NCI-H1105 treated with DMSO at 0.1 percent for 48 hours (cell line): ENCODE measurements at regions not wholly inside any gene's neighbourhood (a gene's known extent, or its start where the extent isn't known, plus 50 kb on each side); places are given as distances from the start of the nearest gene placed in this dataset.

Experiments
- DNase-seq: peaks from one replicate; lab custom pipeline; 2025; lab: John Stamatoyannopoulos, UW

- DNase-seq = no peak
Measured at GRCh38 chr17:70871180-70871818, 702.0 kb downstream of the KCNJ2 start.

DNA sequence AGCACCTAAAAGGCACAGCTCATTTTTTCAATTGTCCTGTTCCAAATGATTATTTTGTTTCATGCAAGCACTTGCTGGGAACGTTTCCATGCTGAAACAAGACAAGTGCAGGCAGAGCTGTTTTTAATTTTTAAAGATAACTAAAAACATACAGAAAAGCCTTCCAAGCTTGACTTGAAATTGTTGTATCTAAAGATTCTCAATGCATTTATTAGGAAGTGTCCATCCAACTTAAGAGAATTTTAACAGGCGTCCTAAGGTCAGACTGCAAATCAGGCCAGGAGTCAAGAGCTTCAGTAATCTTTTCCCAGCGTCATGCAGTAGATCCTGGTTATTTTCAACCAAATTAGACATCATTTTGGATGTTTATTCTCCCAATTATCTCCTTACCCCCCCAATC, 702.8 kb downstream of the KCNJ2 start:
- DNase-seq = no peak

DNA sequence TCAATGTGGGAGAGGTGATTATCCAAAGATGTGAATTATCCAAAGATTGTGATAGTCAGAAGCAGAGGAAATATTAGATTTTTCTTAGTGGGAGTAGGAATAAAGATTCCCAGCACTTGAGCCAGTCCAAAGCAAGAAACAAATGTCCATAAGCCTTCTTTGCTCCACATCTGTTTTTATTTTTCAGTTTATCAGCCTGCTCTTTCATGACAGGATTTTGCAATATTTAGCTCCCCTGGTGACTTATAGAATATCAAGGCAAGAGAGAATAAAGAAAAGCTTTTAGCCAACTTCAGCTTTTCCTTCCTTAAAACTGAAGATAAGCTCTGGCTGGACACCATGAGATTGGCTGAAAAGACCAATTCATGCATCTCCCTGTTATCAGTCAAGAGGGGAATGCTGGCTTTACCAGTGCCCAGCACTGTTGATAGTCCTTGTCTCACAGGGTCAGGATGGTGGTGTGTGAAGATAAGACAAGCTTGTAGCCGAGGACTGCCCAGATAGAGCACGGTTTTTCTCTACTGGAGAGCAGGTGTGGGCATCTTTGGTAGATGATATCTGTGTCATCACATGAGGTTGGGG, 706.5 kb downstream of the KCNJ2 start:
- no peak for DNase-seq

DNA sequence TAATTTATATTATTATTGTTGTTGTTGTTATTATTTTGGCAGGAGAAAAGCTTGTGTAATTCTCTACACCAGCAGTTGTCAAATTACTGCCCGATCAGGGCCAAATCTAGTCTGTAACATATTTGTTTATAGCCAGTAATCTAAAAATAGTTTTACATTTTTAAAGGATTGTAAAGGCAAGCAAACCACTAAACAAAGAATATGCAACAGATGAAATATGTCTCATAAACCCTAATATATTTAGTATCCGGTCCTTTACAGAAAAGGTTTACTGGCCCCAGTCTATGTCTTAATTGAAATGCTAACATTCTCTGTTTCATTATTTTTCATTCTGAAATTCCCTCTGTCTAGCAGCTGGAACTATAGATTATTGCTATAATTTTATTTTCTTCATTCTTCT, 709.5 kb downstream of the KCNJ2 start:
- DNase-seq = no peak

DNA sequence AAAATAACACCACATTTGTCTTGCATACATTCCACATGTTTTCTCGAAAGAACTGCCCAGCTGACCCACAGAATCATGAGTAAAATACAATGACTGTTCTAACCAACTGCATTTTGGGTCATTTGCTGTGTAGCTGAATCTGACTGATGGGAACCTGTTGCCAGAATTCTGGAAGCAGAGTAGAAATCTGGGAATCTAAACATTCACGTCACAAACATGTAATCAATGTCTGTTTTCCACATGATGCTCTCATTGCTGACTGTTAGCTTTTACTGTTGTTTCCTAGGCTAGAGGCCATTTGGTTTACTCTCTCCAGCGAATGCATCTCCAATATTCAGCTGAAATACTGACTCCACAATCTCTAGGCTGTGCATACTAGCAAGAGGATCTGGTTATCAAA, 710.1 kb downstream of the KCNJ2 start:
- no peak for DNase-seq

GRCh38 chr17:70881093-70881492, 711.8 kb downstream of the KCNJ2 start:
- no peak for DNase-seq

DNA sequence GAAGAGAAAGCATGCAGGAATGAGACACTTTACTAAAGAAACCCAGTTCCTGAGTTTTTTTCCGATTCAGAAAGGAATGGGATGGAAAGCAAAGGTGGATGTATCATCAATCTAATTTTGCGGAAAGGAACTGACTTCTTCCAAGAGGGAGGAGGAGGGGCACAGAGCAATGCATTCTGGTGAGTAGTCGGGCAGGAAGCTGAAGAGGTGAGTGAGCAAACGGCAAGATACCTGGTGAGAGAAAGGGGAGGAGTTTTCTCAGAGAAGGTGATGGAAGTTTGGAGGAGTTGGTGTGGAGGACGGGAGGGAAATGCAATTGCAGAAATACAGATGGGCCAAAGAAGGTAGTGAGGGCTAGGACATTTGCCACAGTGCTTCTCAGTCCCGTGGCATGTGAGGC, 713.2 kb downstream of the KCNJ2 start:
- DNase-seq = no peak

DNA sequence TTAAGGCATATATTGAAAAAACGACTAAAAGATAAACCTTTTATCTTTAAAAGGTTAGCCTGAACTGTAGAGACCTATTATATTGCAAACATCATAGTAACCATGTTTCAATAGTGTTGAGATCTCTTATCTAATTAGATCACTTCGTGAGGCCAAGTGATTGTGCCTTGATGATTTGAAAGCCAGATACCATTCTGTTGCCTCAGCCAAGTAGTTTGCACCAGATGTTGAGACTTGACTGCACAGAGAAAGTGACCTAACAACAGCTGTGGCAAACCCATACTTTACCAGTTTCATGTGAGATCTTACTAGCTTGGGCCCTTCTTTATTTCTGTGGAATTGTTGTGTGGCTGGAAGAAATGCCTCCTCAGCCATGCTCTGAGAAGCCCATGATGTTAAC, 717.3 kb downstream of the KCNJ2 start:
- DNase-seq = no peak

DNA sequence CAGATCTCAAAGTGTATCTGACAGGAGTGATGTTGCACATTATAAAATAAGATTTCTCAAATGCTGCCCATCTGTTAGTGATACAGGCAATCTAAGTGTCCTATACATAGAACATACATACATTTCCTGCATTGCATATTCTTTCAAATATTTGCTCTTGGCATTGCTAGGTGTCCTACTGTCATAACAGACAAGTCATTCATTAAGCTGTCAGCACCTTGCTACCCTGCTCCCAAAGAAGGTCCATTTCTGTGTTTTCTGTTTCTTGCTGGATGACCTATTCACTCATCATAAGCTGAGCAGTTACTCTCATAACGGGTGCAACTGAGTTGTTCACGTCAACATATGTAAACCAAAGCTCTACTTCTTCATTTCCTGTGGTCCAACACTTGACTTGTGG, 719.0 kb downstream of the KCNJ2 start:
- DNase-seq = no peak

DNA sequence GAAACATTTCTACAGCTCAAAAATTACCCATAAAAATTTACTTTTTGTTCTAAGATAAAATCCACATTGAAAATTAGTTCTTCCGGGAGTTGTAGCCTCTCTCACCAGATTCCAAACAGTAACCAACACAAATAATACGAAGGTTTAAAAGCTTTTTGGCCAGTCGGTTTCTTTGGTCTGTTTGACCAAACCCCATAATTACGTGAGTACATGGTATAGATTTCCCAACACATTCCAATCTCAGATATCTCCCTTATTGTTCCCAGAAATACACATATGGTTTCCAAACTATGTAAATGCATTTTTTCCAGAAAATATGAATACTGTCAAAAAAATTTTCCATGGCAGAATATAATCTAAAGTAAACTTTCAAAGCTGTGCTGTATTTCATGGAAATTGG, 722.0 kb downstream of the KCNJ2 start:
- no peak for DNase-seq

DNA sequence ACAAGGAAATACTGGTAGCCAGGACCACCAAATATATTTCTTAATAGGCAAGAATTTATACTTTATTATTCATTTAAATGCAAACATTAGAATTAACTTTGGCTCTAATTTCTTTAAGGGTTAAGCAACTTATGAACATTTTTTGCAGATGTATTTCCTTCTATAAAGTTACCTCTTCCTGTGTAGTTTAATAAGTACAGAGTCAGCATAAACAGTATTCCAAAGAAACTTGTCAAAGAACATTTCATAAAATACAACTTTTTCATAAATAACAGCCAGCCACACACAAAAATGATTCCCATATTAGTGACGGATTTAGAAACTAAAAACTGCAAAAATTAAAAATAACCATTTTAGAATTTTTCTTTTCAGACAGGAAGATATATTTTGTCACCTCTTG, 723.2 kb downstream of the KCNJ2 start:
- DNase-seq = no peak

- DNase-seq = no peak
Measured at GRCh38 chr17:70896843-70897242, 727.5 kb downstream of the KCNJ2 start.

- DNase-seq = no peak
Measured at GRCh38 chr17:70897446-70897845, 728.1 kb downstream of the KCNJ2 start.

DNA sequence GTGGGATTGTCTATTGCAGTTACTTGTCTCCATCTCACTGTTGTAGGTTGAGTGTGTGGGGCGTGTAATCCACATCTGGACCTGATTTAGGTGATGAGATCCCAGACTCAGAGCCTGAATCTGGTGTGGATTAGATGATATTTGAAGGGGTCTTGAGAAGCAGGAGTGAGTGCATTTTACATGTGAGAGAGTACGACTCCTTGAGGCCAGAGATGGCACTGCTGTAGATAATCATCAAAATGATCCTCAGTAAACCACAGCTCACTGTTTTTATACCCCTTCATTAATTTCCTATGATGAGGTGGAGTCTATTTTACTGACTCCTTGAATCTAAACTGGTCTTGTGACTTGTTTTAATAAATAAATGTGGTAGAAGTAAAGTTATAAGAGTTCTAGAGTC, 732.5 kb downstream of the KCNJ2 start:
- DNase-seq = no peak

DNA sequence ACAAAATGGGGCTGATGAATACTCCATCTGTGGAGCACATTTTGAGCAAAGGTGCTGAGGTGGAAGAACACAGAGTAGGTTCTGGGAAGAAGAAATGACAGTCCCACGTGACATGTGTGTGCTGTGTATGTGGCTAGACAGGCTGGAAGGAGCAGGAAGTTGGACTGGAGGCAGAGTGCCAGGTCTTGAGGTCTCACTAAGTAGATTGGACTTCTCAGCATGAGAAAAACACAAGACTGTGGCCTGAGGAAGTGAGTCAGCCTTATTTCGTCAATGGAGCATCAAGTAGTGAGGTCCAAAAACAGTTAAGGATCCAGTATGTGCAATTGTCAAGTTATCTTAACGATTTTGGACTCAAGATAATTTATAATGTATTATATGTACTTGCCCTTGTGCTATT, 736.5 kb downstream of the KCNJ2 start:
- DNase-seq = no peak

GRCh38 chr17:70906808-70907207, 737.5 kb downstream of the KCNJ2 start:
- no peak for DNase-seq

- DNase-seq = no peak
Measured at GRCh38 chr17:70912716-70913485, 743.6 kb downstream of the KCNJ2 start.

- DNase-seq = no peak
Measured at GRCh38 chr17:70916469-70916868, 747.1 kb downstream of the KCNJ2 start.

DNA sequence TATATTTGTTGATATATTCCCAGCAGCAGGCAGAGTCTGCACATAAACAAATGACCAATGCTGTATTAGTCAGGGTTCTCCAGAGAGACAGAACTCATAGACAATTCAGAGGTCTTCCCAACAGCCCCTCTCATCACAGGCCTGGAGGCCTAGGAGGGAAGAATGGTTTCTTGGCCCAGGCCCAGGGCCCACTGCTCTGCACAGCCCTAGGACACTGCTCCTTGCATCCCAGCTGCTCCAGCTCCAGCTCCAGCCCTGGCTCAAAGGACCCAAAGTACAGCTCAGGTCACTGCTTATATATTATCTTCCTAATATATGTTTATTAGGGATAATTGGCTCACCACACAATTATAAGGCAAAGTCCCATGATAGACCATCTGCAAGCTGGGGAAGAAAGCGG, 749.9 kb downstream of the KCNJ2 start:
- no peak for DNase-seq

DNA sequence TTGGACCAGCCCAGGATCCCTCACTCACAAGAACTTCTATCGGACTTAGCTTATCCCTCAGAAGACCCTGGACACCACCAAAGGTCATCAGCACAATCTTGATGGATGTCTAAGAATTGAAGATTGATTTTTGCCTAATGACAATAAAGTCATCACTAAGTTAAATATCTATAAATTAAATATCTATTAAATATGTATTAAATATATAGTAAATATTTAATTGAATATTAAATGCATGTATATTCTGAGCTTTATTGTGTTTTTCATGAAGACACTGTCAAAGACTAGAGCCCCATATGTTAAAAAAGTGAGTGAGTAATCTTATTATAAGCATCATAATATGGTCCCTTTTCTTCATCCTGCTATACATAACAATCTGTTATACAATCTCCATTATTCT, 751.1 kb downstream of the KCNJ2 start:
- DNase-seq = no peak

DNA sequence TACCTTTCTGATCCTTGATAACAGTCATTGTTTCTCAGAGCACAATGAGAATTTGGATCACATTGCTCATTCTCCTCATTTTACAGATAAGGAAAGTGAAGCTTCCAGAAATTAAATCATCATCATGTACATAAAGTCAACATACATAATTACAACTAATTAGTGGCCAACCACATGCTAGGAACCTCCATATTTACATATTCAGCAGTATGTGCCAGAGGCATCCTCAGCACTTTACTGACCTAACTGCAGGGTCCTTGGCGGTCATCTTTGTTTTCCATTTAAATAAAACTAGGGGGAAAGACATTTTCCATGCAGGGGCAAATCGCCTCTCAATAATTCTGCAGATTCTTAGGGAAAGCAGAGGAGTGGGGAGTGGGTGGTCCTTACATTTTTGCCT, 752.9 kb downstream of the KCNJ2 start:
- DNase-seq = no peak

DNA sequence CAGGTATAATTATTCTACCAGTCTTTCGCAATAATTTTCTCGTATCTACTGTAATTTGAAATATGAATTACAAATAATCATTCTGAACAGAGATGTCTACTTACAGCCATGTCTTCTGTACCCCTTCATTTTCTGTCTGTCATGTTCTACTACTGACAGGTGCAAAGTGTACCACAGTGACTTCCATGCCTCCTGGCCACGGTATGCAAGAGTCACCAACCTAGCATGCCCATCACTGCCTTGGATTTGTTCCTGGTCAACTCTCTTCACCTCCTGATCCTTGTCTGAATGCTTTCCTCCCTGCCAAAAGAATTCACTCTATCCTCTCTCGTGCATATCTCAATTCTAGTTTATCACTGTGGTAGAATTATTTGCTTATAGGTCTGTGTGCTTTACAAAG, 755.4 kb downstream of the KCNJ2 start:
- no peak for DNase-seq

- DNase-seq = no peak
Measured at GRCh38 chr17:70929226-70929625, 759.9 kb downstream of the KCNJ2 start.

DNA sequence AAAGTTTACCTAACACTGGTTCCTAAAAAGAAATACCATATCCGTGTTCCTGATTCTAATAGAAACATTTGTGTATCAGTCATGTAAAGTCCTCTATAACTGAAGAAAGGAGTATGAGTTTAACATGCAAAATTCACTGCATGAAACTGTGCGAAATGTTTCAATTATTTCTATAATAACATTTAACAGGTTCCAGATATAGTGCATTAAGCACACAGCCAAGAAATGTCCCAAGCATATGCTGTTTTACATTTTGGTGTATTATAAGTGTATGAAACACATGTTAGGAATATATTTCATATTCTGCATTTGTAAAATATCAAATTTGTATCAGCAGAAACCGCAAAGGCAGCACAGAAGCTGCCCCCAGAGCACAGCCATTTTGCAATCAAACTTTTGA, 764.9 kb downstream of the KCNJ2 start:
- no peak for DNase-seq
